ENCODE measurements at regions not wholly inside any gene's neighbourhood (a gene's known extent, or its start where the extent isn't known, plus 50 kb on each side); places are given as distances from the start of the nearest gene placed in this dataset.

DNA sequence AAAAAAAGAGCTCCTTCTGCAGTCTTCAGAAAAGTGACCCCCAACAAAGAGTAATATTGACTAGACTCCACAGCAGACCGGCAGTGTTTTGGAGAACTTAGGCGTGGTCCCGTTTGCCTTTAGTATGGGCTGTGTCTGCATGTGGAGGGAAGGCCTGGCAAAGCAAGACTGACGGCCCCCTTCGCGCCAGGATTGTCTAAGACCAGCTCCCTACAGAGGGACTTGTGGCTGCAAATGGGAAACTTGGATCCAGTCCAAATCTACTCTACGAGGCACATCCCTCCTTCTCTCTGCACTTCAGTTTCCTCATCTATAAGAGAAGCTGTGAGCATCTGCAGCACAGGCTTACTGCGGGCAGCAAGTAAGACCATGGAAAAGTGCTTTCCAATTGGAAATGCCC lies 350.0 kb downstream of the ZNF536 start:
- no peak for DNase-seq

DNA sequence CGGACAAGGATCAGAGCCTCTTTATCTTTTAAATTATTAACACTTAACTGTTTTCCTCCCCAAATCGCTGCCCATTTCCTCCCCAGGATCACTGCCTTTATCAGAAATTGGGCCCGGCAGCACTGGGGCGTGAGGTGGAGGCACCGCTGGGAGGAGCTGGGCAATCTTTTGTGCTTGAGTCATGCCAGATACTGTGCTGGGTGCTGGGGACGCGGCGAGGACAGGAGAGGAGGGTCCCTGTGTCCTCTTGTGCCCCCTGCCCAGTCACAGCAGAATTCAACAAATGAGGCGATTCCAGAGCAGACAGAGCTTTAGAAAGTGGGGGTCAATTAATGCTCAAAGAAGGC lies 347.8 kb downstream of the ZNF536 start:
- DNase-seq = no peak

DNA sequence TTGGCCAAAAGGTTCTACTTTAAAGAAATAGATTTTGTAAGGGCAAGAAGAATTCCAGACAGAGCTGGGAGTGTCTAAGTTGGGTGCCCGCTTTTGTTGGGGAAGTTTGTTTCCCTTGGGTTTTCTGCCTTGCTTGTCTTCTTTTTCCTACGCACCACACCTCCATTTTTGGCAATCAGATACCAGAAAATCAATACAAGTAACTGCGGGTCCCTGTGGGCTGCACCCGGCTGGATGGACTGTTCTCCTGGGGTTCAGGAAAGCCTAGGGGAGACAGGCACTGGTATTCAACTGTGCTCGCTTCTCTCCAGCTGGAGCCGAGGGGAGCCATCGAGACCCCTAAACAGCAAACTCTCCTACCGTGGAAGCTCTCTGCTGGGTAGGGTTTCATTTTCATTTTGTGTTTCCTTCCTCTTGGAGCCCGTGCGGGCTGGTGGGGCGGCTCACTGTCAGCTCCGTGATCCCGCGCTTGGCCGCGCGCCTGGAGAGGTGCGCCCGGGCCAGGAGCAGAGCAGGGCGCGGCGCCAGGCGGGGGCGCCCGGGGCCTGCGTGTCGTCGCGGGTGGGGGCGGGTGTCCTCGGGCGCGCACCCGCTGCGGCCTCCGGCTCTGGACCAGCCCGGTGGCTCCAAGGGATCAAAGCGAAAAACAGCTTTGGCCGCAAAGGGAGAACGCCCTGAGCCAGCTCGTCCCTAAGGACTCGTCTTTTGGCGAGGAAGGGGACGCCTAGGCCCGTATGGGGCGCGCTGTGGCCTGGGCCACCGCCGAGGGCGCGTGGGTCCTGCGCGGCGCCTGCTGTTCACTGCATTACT lies 347.2 kb downstream of the ZNF536 start:
- DNase-seq = no peak

DNA sequence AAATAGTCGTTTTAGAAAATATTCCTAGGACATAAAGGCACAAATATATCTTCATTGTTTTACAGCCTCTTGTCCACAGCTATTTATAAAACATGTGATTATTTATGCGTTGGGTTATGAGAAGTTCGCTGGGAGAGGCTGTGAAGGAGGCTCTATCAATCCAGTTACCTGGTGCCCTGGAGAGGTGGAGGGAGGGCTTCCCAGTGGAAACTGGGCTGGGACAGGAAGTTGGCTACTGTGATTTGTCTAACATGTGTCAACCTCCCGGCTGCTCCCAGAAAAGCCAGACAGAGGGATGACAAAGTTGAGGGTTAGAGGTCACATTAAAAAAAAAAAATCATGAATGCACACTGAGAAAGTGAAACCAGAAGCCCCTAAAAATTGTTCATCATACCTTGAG lies 346.5 kb downstream of the ZNF536 start:
- no peak for DNase-seq

DNA sequence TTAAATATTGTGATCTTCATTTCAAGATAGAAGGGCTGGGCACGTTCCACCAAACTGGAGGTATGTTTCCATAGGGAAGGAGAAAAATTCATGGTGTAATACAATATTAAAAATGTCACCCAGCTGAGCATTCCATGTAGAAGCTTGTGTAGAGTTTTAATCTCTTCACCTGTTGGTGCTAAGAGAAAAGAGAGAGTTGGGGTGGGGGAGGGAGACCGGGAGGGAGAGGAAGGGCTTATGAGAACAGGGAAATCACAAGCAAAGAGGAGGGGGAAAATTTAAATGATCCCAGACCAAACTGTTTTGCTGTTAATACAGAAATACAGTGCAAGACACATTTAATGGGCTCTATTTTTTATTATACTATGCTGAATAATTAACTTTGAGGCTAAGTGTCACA lies 345.8 kb downstream of the ZNF536 start:
- no peak for DNase-seq

DNA sequence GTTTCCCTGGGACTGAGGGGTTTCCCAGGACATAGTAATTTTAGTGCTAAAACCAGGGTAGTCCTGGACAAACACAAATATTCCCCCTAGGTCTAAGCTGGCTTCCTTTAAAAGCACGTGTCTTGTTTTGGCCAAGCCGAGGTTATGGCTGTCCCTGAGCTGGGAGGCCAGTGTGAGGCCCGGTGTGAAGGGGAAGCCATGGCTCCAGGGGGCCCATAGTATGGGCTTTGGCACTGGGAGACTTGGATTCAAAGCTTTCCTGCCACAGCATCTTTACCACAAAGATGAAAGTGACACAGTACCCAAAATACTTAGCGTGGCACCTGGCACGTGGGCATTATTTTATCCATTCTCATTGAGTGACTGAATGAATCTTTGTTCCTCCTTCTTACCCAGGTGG lies 345.2 kb downstream of the ZNF536 start:
- DNase-seq = no peak

DNA sequence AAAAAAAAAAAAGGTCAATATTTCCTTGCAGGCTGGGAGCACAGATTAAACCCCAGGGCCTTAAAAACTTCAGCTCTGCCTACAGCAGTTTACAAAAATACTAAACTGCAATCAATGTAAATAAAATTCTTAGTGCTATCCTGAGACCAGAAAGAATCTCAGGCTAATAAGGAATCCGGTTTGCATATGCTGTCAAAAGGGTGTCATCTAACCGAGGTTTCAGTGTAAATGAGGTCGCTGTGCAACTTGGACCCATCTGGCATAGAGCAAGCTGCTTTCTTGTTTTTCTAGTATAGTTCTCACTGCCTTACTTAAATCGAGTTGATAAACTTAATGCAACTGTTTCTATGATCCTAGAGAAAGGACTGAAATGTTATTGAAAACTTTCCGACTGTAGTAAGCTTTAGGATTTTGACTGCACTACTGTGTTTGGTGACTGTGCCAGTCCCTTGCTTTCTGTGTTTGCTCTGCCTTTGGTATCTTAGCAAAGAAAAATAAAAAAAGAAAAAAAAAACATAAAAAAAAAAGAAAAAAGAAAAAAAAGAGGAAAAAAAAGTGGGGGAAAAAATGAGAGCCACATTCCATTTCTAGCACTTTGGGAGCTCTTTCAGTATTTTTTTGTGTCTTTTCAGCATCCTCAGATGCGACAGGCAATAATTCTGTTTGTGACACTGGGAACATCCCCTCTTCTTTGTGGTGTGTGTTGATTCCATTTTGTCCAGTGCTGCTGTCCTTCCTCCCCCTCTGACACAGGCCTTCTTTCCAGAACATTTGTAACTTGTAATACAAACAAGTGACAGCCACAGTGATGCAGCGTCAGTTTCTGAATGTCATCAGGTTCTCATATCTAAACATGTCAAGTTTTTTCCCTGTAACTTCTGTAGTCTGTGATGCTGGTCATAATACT lies 340.5 kb downstream of the ZNF536 start:
- no peak for DNase-seq

DNA sequence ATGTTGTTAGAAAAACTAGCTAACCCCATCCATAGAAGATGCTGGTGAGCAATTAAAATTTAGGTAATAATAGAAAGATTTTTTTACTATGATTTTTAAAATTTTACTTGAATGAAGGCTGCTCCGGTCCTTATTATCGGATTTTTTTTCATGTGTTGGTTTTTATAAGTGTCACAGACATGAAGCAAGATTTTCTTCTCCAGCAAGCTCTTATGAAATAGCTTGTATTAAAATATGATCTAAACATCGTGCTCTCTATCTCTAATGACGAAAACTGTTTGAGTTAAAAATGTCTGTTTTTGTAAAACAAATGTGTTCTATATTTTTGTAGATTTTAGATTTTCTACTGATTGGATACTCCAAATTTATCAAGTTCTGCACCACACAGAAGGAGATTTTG lies 339.6 kb downstream of the ZNF536 start:
- no peak for DNase-seq

DNA sequence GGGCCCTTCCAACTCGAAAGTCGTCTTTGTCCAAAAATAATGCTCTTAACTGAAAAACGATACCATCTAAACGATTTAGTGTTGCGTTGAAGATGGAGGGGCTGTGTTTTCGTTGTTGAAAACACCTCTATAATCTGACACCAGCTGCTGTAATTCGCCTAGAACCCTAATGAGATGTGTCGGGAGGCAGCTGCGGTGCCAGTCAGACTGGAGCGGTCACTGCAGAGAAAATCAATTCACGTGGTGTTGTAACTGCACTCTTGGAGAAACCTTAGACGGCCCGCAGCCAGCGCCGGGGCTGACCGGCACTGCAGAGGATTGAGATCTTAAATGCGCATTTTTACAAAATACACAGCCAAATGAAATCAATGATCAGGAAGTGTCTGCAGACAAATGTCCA lies 339.1 kb downstream of the ZNF536 start:
- no peak for DNase-seq

DNA sequence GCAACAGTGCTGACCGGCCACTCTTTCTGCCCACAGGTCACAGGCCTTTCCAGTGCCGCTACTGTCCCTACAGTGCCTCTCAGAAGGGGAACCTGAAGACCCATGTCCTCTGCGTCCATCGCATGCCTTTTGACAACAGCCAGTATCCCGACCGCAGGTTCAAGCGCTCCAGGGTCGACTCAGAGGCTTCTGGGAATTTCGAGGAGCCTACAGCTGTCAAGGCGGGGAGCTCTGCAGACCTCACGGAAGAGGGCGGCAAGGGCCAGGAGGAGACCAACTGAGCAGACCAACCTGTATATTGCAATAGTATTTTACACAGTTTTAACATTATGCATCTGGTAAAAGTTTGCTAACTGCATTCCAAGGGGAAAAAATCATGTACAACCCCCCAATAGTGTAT lies 338.5 kb downstream of the ZNF536 start:
- no peak for DNase-seq

DNA sequence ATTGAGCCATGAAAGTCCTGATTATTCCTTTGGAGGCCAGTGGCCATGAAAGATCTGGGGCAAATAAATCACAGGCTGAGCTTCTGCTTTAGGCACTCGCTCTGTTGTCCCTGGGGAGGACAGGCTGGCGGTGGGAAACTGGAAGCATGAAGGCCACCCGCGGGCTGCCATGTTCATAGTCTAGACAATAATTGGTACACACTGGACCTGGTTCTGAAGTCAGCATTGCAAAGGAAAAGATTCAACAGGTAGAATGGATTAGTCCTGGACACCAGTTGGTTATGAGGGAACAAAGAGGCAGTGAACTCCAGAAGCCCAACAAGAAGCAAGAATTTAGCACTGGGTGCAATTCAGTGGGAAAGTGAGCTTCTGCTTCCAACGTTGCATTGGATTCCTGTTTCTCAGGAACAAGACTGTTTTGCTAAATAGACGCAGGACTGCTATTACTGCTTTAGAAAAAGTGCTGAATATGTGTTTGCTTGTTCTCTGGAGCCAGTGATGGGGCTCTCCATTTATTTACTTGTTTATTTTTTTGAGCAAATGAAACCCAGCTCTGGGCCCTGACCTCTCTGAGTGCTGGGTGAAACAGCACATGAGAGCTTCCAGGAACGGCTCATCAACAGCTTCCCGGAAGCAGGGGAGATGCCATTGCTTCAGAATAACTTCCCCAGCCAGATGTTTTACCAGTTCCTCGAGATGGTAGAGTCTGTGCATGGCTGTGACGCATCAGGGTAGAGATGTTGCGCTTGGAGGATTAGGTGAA lies 336.4 kb downstream of the ZNF536 start:
- DNase-seq = no peak

DNA sequence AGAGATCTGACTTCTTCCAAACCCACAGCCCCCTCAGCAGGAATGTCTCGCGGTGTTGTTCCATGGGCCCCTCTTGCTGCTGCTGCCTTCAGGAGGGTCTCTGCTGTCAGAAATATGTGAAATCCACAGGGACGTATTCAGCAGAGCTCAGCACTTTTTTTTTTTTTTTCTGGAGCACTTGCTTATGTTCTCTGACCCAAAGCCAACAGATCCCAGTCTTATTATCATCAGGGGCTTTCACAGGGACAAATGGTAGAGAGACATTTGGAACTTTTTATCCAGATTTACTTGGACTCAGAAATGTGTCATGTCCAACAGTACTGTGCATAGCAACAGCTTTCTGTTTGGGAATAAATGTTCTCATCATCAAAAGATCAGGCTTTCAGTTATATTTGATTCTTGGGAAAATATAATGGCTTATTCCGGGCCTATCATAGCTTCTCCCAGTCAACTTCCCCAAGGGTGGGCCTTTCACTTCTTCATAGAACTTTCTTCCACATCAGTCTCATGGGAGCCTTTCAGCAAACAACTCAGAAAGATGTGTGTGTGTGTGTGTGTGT lies 332.7 kb downstream of the ZNF536 start:
- no peak for DNase-seq

DNA sequence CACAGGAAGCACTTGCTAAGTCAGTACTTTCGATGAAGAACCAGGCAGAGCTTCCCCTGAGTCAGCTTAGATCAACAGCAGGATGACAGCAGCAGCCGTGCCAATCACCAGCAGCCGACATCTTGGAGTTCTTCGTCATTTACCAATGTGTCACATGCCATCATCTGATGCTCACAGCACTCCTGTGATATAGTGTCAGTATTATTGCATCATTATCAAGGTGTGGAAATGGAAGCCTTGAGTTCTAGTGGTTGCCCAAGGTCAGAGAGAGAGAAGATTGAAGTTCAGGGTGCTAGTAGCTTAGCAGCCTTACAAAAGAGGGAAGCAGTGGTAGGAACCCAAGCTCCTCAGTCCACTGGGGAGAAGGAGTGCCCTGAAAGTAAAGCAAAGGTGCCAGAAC lies 331.5 kb downstream of the ZNF536 start:
- DNase-seq = no peak

DNA sequence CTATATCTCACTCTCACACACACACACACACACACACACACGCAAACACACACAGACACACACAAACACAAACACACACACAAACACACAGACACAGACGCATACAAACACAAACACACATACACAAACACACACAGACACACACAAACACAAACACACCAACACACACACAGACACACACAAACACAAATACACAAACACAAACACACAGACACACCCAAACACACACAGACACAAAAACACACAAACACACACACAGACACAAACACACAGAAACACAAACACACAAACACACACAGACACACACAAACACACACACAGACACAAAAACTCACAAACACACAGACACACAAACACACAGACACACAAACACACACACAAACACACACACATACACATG lies 329.0 kb downstream of the ZNF536 start:
- no peak for DNase-seq

DNA sequence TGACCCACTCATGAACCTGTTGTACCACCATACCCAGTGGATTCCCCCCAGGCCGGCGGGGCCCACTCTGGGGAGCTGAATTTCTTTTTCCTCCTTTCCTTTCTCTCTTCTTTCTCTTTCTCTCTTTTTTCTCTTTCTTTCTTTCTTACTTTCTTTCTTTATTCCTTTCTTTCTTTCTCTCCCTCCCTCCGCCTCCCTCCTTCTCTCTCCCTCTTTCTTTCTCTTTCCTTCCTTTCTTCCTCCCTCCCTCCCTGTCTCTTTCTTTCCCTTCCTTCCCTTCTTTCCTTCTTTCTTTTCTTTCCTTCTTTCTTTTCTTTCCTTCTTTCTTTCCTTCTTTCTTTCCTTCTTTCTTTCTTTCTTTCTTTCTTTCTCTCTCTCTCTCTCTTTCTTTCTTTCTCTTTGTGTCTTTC lies 327.7 kb downstream of the ZNF536 start:
- no peak for DNase-seq

DNA sequence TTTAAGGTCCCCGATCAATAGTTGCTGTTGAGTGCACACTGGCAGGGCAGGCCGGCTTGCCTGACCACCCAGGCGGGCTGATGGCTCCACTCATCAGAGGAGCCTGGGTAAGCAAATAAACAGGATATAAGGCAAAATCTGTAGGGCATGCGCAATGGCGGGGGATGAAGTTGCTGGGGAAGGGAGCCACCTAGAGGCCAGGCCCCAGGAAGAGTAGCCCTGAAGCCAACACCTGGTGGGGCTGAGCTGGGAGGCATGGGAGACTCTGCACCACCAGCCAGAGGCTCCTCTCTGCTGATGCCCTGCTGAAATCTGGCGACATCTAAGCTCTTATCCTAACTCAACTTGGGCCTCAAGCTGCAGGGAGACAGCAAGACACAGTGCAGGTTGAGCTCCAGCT lies 324.3 kb downstream of the ZNF536 start:
- DNase-seq = no peak

DNA sequence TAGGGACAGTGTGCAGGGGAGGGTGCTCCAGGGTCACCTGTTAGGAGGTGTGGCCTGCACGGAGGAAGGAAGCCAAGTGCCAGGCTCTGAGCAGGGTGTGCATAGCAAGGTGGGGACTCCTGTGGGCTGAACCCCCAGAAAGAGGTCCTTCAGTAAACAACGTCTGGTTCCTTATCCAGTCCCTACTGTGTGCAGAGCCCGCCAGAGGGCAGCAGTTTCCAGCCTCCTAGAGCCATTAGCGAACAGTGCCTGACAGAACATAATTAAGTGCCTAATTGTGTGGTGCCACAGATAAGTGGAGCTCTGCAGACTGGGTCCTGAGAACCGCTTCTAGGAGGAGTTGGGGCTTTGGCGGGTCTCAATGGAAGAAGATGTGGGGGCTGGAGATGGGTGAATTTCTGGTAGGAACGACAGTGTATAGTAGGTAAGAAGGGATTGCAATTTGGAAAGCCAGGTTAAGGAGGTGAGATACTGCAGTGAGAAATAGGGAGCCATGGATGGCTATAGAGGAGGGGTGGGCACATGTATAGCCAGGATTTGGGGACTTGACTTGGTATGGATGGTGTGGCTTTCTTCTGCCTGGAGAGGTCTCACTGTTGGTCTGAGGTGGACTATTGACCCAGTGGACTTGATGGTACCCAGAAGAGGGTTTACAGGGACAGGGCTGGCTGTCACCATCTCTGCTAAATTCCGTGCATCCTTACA lies 323.1 kb downstream of the ZNF536 start:
- DNase-seq = no peak

DNA sequence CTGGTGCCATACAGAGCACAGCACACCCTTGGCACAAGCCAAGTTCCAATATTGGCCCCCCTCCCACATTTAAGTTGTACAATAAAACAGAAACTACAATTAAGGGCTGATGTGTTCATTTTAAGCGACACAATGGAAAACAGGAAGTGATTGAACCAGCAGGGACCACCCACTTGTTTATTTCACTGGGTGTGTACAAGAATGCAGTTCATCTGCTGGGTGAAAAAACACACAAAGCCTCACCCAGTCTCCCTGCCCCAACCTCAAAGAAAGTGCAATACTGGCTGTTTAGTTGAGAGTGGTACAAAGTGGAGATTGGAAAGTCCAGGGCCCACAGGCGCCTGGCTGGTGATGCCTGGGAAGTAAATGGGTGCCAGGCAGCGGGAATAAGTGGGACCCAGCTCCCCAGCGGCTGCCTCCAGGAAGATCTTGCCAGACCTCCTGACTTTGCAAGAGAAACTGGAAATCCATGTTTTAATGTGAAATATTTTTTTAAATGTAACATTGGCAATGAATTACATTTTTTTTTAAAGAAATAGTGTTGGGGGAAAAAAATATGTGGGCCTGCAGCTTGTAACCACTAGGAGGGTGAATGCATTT lies 322.1 kb downstream of the ZNF536 start:
- DNase-seq = no peak

DNA sequence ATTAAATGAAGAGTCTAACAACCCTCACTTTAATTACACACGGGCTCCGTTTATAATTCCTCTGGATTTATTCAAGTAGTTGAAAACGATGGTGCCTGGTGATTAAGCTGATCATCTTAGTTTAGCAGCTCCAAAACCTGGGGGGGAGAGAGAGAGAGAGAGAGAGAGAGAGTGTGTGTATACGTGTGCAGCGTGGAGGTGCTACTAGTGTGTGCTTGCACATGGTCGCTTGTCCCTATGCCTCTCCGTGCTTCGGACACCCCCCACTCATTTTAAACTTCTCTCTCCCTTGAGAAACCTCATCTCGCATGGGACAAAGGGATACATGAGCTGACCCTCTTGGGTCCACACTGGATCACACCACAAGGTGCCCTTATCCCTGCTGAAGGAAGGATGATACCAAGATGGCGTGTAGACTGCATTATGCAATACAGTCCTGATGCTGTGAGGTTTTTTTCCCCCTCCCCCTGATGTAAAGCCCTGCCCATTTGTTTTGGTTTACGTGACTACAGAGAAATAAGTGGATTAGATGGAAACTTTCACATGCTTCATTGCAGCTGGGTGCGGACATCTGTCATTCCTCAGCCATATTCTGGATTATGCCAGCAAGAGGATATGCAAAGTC lies 320.8 kb downstream of the ZNF536 start:
- no peak for DNase-seq

DNA sequence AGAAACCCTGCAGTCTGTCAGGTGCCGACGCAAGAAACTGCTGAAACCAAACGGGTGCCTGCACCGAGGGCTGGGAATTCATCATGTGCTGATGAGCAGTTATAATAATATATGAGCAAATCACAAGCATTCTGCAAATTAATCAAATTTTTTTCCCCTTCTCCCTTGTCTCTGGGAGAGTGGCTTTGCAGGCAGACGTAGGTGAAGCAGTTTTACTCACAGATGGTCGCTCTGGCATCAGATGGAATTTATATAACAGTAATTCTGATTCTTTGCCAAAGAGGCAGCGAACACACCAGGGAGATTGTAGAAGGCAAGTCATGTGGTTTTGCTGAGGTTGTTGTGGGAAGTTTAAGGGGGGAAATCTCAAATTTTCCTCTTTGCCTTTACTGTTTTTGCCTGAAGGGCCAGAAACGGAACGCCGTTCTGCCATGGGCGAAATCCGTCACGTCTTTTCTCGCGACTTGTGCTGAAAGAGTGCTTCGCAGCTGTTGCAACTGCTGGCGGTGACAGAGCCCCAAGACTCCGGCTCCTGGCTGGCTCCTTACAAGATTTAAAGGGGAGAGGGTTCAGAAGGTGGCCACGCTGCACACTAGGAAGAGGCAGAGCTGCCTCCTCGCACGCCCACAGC lies 320.1 kb downstream of the ZNF536 start:
- DNase-seq = peak; percentile 33

DNA sequence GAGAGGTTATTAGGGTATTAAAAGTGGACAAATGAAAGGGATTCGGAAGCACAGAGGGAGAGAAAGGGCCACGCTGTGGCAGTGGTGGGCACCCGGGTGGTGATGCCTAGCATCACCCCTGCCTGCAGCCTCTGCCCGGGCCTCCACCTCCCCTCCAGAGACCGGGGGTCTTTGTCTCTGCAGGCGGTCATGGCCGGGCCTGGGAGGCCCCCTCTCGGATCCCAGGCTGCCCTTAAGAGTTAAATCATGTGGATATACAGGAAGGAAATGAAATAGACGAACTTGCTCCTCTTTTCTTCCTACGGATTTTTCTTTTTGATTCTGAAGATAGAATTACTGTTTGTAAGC lies 319.6 kb downstream of the ZNF536 start:
- DNase-seq = no peak
